ENCODE measurements at regions not wholly inside any gene's neighbourhood (a gene's known extent, or its start where the extent isn't known, plus 50 kb on each side); places are given as distances from the start of the nearest gene placed in this dataset.
"Not testable (repeated sequence)": the region's sequence is repeated elsewhere in the genome, so short reads cannot be mapped to it uniquely, and the experiment has no call there.

GRCh38 chr4:115515366-115515765, 401.9 kb upstream of the NDST4 start:
- no peak for DNase-seq (ENCODE audit: extremely low spot score in 2 of 2)
- intact Hi-C loops (cut with DNase I): no loop called here
- H3K4me1 ChIP-seq: no peaks in the 10 kb centered on the region

GRCh38 chr4:115514675-115515074, 401.3 kb upstream of the NDST4 start:
- TF ChIP-seq POLR2A (IDR thresholded peaks at IDR 0.05): no peak
- H3K27me3 ChIP-seq: no peaks in the 10 kb centered on the region
- H3K27ac ChIP-seq: no peak overlapping the region
- no peak overlapping the region for H3K4me3 ChIP-seq
- intact Hi-C loops (cut with DNase I): loop anchor here (1.0 kb wide), 1 partner anchor 41 kb away; no protein-coding TSS in a partner anchor
- no peaks in the 10 kb centered on the region for H3K36me3 ChIP-seq
- no peaks in the 10 kb centered on the region for H3K9me3 ChIP-seq
- no peaks in the 10 kb centered on the region for H3K4me1 ChIP-seq
- DNase-seq (ENCODE audit: extremely low spot score in 2 of 2): no peak

More at GRCh38 chr4:115515366-115515765, 401.9 kb upstream of the NDST4 start:
- Histone ChIP-seq H3K27ac (no peak overlapping the region), H3K9me3 (no peaks in the 10 kb centered on the region), H3K27me3 (no peaks in the 10 kb centered on the region), H3K4me3 (no peak overlapping the region), H3K36me3 (no peaks in the 10 kb centered on the region)
- TF ChIP-seq POLR2A (IDR thresholded peaks at IDR 0.05) (no peak), POLR2AphosphoS5 (IDR thresholded peaks at IDR 0.05; ENCODE audit: insufficient read depth in 1 of 2, low read depth in 1 of 2) (no peak), CTCF (IDR thresholded peaks at IDR 0.05) (no peak)

GRCh38 chr4:115505326-115505725, 391.9 kb upstream of the NDST4 start:
- Histone ChIP-seq H3K36me3 (no peaks in the 10 kb centered on the region), H3K9me3 (no peaks in the 10 kb centered on the region), H3K4me3 (no peak overlapping the region), H3K4me1 (no peaks in the 10 kb centered on the region), H3K27me3 (no peaks in the 10 kb centered on the region), H3K27ac (no peak overlapping the region)
- TF ChIP-seq POLR2A (IDR thresholded peaks at IDR 0.05) (no peak), POLR2AphosphoS5 (IDR thresholded peaks at IDR 0.05; ENCODE audit: insufficient read depth in 1 of 2, low read depth in 1 of 2) (no peak), CTCF (IDR thresholded peaks at IDR 0.05) (no peak)
- DNase-seq (ENCODE audit: extremely low spot score in 2 of 2): no peak
- intact Hi-C loops (cut with DNase I): no loop called here

- intact Hi-C loops (cut with DNase I): no loop called here
- no peak for TF ChIP-seq CTCF (IDR thresholded peaks at IDR 0.05)
- no peak for TF ChIP-seq POLR2A (IDR thresholded peaks at IDR 0.05)
- TF ChIP-seq POLR2AphosphoS5 (IDR thresholded peaks at IDR 0.05; ENCODE audit: insufficient read depth in 1 of 2, low read depth in 1 of 2): no peak
- Histone ChIP-seq H3K27ac (no peak overlapping the region), H3K4me1 (no peaks in the 10 kb centered on the region), H3K9me3 (no peaks in the 10 kb centered on the region), H3K36me3 (no peaks in the 10 kb centered on the region), H3K27me3 (no peaks in the 10 kb centered on the region), H3K4me3 (no peak overlapping the region)
- DNase-seq (ENCODE audit: extremely low spot score in 2 of 2): no peak
Measured at GRCh38 chr4:115501656-115502055, 388.2 kb upstream of the NDST4 start.

GRCh38 chr4:115493770-115494169, 380.4 kb upstream of the NDST4 start:
- intact Hi-C loops (cut with DNase I); H3K9me3 ChIP-seq; H3K36me3 ChIP-seq; H3K27me3 ChIP-seq; DNase-seq (ENCODE audit: extremely low spot score in 2 of 2); H3K4me1 ChIP-seq; H3K4me3 ChIP-seq; H3K27ac ChIP-seq: not testable (repeated sequence)

GRCh38 chr4:115491686-115492085, 378.3 kb upstream of the NDST4 start:
- H3K27me3 ChIP-seq: no peaks in the 10 kb centered on the region
- no peaks in the 10 kb centered on the region for H3K9me3 ChIP-seq
- TF ChIP-seq CTCF (IDR thresholded peaks at IDR 0.05): no peak
- TF ChIP-seq POLR2AphosphoS5 (IDR thresholded peaks at IDR 0.05; ENCODE audit: insufficient read depth in 1 of 2, low read depth in 1 of 2): no peak
- no peak for TF ChIP-seq POLR2A (IDR thresholded peaks at IDR 0.05)
- intact Hi-C loops (cut with DNase I): no loop called here
- no peaks in the 10 kb centered on the region for H3K36me3 ChIP-seq
- DNase-seq (ENCODE audit: extremely low spot score in 2 of 2): no peak
- H3K4me3 ChIP-seq: no peak overlapping the region
- H3K27ac ChIP-seq: no peak overlapping the region
- H3K4me1 ChIP-seq: no peaks in the 10 kb centered on the region

Data from vagina (tissue), 2 donors.